NCI-H187 (cell line): ENCODE measurements at regions not wholly inside any gene's neighbourhood (a gene's known extent, or its start where the extent isn't known, plus 50 kb on each side); places are given as distances from the start of the nearest gene placed in this dataset.

Experiments
- DNase-seq, 2 experiments: peaks; one replicate each; lab custom pipeline; 2025; lab: John Stamatoyannopoulos, UW

DNA sequence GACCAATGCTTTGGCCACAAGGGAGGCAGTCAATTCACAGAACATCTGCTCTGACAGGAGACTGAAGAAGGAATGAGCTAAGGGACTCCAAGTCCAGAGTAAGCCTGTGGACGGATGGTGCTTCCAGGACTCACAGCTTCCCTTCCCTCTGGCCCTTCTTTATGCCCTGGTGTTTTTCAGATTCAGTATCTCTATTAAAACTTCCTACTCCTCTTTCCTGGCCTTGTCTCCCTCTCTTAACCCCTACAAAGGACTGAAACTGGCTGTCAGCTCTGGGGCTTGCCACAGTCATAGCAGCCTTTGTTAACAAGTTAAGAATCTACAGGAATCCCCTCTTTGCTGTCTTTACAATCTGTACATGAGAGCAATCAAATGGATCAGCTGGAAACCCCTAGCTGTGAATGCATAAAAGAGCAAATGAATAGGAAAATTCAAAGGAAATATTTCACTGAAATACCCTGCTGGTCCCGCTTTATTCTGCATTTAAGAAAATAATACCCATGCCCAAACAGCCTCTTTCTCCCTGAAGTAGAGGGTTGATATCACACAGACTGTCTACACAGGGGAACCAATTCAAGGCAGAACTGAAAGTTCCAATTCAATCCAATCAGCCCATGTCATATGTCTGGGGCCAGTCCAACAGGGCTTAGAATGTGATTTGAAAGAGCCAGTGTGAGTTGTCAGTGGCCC, 192.3 kb downstream of the MZT1 start:
- DNase-seq, result no peak

DNA sequence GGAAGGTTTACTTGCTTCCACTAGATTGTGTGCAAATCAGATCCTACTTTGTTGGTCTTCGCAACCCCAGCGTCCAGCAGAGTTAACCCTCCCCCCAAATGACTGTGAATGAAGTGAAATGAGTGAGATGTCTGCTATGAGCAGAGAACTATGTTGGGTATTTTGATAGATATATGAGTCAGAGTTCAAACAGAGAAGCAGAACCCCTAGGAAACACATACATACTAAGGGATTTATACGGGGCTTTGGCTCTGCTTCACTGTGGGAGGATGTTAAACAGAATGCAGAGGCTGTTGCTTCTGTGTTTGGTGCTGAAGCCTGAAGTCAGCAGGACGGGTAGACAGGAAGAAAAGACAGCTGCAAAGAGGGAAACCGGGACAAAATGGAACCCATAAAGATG, 197.0 kb downstream of the MZT1 start:
- no peak for DNase-seq

DNA sequence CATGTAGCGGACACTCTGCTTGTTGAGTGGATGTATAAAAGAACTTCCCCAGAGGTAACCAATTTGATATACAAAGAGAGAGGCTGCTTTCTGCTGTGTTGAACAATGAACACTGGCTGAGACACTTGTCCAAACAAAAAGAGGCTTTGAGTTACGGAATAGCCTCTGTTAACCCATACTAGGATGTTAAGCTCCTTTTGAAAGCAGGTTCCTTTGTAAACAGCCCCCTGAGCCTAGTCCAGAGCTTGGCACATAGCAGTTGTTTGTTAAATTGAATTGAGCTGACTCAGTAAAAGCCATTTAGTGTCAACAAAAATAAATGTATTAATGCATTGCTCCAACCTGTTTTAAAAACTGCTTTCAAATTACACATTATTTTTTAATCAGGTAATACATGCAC, 200.1 kb downstream of the MZT1 start:
- DNase-seq, result no peak

DNA sequence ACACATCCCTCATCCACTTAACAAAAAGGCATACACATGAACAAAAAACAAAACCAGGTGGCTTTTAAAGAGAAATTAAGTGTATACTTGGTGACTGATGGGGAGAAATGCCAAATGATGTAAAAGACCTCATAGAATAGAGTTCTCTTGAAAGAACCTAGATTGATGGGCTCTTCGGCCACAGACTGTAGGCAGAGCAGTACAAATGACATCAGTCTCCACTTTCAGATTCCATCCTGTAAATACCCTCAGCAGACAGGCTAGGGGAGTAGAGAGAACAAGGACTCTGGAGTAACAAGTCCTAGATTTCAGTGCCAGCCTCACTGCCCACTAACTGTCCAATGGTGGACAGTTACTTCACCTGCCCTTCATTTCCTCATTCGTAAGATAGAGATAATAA, 203.8 kb downstream of the MZT1 start:
- no peak for DNase-seq

DNA sequence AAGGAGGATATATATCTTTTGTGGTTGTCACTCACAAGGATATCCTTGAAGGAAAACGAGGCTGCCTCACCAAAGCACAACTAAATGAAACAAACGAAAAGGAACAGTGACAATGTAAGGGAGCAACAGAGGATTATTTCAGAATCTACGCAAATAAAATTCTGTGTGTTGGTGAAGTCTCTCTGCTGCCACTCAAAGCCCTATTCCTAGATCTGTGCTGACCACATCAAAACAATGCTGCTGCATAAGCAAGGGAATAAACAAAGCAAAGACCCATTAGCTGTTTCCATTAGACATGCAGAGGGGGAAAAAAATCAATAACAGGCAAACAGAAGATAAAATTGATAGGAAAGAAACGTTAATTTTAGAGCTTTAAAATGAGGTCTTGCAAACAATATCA, 204.4 kb downstream of the MZT1 start:
- no peak for DNase-seq

DNA sequence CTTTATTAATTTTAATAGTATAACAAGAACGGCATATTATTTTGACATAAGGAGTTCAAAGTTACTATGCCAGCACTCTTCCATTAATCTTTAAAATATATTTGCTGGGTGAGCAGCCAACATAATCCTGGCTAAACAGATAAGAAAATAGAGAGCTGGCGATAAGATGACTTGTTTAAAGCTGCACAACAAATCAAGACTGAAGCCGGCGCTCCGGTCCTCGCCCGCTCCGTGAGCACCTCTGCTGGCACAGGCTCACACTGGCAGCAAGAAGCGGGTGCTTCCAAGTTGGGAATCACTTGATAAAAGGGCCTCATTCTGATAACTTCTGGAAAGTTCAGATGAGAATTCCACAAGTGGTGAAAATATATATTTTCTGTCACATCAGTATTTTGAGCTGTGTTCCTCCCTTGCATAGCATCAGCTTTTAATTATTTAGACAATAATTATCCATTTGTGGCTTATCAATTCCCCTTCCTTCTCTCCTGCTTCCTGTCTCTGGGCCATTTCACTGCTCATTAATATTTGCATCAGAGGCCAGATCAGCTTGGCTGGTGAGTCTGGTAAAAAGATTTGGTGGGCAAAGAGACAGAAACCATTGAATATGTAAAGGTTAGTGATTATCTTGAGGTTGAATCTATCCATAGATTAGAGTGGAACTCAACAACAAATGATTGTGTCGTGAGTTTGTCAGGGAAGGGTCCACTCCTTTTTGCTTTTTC, 205.3 kb downstream of the MZT1 start:
- DNase-seq, result no peak

GRCh38 chr13:72514146-72514545, 213.3 kb downstream of the MZT1 start:
- no peak for DNase-seq

- DNase-seq, result no peak
These were observed 219.0 kb downstream of the MZT1 start for GRCh38 chr13:72508392-72508791.

DNA sequence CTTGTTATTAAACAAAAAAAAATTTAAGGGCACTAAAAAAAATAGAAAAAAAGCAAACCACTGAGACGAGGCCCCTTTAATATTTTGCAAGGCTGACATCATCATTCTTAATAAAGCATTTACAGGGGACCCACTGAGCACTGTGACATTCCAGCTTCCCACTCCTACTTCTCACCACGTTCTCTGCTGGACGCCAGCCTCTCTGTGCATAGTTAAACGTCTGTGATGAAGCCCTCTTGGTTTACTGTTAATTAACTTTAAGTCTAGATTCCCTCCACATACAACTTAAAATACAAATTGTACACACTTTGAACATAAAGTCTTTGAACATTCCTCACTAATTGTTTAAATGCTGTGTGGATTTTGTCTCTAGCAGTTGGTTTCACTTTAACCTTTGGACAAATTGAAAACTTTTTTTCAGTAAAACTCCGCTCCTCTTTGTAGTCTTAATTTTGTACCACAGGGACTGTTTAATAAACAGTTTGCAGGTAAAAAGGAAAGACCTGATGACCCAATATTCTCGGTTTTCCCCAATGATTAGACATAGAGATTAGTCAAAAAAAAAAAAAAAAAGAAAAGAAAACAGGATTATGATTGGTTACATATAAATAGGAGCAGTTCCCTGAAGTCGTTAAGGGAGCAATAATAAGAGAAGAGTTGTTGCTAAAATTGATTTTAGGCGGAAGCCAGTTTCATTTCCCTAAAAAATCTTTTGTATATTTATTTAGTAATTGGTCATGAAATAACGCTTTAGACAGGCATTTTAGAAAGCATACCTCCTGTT, 219.8 kb downstream of the MZT1 start:
- DNase-seq, result no peak

DNA sequence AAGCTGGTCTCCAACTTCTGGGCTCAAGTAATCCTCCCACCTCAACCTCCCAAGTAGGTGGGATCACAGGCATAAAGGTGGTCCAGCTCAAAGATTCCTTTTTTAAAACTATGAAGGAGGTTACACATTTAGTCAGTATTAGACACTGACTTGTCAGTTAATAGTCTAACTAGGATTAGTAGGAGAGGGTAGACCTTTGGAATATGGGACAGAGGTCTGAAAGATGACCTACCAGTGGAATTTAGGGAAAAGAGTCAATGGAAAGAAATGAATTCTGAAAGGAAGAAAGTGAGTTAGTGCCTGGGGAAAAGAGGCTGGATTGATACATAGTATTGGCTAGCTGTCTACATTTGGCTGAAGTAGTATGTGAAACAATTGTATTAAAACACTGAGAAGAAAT, 220.7 kb downstream of the MZT1 start:
- no peak for DNase-seq

GRCh38 chr13:72505376-72505775, 222.1 kb downstream of the MZT1 start:
- DNase-seq, result no peak

DNA sequence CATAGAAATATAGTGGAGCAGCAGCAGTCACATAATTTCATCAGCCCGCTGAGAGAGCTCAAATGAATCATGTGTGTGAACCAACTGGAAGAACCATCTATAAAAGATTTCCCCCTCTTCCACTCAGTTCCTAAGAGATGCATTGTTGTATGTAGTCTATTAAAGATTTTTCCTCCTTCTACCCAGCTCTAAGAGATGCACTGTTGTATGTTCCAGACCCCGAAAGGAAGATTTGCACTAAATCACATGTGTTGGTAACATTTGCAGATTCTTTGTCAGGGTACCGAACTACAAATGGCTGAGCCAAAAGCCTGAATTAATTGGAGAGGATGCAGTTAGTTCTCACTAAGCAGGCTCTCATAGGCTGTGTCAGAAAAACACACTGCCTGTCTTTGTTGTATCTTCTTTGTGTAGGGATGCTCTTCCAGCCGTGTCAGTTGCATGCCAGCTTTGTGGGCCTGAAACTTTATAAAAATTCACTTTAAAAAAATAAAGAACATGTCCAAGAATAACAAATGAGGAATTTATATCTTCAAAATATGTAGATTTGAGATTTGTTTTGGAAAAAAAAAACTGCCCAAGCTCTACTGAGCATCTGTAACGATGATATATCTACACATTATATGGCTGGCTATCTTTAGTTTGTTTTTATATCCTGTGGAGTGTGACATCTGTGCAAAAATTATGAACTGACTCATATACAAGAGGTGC, 223.1 kb downstream of the MZT1 start:
- DNase-seq, result no peak

GRCh38 chr13:72500851-72501250, 226.6 kb downstream of the MZT1 start:
- no peak for DNase-seq

DNA sequence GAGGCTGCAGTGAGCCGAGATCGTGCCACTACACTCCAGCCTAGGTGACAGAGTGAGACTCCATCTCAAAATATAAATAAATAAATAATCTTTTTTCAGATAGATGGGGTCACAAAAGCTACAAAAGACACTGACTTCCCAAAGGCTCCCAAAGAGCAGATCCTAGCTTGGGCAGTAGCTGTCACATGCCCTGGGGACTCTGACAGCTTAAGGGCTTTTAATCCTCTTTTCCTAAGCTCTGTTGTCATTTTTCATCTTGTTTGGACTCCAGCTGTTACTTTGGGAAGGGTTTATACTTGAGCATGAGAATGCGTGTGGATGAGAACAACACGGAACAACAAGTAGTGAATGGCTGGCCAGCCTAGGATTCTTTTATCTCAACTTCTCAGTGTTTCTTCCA, 231.7 kb downstream of the MZT1 start:
- no peak for DNase-seq

DNA sequence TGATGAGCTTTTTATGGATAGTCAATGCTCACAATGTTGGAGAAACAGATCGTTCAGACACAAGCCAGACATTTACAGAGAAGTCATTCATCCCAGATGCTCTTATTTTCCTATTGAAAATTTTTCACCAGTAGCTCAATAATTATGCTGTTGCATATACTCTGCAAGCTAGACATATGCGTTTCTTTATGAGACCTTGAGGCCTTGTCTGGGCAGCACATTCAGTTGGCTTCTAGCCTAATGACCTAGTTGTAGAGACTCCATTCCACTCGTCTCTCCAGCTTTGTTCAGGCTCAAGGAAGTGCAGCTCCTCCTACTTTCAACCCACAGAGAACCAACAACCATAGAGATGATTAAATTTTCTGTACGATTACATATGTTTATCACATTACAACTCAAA, 237.7 kb downstream of the MZT1 start:
- DNase-seq, result no peak

DNA sequence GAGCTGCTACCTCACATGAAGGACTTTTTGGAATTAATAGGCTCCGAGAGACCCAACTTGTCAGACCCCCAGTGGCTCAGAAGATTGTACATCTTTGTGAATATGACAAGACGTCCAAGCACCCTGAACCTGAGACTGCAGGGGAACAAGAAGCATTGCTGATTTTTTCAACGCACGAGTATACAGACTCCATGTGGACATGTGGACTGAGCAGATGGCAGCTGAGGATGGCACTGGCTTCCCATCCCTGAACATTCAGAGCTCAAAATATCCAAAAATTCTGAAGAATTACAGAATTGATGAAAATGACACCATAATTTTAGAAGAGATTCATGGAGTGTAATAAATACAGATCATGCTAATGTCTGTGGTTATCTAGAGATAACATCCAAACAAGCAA, 254.1 kb downstream of the MZT1 start:
- no peak for DNase-seq

DNA sequence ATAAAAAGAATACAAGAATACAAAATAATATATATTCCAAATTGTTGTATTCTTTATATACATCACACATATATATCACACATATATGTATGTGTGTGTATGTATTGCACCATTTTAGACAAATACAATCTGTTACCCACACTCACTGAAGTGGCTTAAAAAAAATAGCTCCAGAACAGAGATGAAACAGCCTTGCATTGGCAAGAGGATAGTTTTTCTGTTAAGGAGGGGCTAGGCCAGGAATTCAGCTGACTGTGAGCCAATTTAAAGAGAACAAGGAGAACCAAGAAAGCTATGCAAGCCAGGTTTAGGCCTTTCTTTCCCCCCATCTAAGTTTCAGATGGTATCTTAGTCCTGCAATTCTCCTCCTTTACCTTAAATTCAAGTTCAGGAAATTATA, 257.5 kb downstream of the MZT1 start:
- DNase-seq, result no peak

DNA sequence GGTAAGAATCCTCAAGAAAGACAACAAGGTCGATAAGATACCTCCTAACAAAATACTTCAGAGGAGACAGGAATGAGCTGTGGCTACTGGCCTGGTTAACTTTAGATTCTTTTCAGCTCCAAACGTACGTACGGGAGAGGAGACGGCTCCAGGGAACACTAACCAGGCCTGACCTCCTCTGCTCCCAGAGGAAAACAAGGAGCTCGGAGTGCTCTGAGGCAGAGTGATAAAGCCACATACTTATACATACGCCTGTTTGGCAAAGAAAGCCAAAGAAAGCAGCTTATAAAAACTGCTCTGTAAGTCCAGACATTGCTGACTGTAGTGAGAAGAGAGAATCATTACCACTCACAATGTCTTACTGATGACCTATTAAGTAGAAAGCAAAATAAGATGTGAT, 263.9 kb downstream of the MZT1 start:
- DNase-seq, result no peak

DNA sequence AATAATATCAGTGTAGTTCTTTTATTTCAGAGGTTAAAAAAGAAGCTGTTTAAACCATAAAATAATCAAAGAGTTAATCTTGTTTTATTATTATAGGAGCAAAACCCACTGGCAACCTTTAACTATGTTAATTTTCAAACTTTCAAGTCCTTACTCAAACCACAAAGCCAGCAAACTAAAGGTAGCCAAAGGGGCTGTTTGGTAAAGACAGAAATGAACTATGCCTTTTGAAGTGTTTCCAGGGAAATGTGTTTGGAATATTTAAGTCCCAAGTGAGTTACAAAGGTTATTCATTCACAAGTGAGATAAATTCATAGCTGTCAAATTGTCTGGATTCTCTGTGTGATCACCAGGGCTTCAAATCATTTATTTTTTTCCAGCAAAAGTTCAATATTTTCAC, 264.7 kb downstream of the MZT1 start:
- no peak for DNase-seq

GRCh38 chr13:72462166-72462565, 265.3 kb downstream of the MZT1 start:
- DNase-seq, result no peak

- DNase-seq, result no peak
These were observed 268.7 kb downstream of the MZT1 start for GRCh38 chr13:72458701-72459100.

- DNase-seq, result no peak
These were observed 270.3 kb downstream of the MZT1 start for GRCh38 chr13:72457151-72457550.

- DNase-seq, result no peak
These were observed 270.9 kb downstream of the MZT1 start for GRCh38 chr13:72456486-72456885.
